GM06990 (cell line): ENCODE measurements at regions not wholly inside any gene's neighbourhood (a gene's known extent, or its start where the extent isn't known, plus 50 kb on each side); places are given as distances from the start of the nearest gene placed in this dataset.

Experiments used
- DNase-seq: peaks from one replicate; pipeline ENCODE4 v3.0.0-alpha.2; 2011; ENCODE audit not compliant: insufficient read length; ENCODE audit errors: extremely low read depth
- H3K27me3 ChIP-seq: replicated peaks from 2 replicates; pipeline ENCODE4 v1.6.0; 2011; ENCODE audit warnings: low read length; ENCODE audit not compliant: control insufficient read depth, insufficient read depth
- H3K36me3 ChIP-seq: 2 replicates; pipeline ENCODE4 v1.5.1; 2011; ENCODE audit warnings: low read length; ENCODE audit not compliant: control insufficient read depth, insufficient read depth
- H3K4me3 ChIP-seq: replicated peaks from 2 replicates; pipeline ENCODE4 v1.5.1; 2011; ENCODE audit warnings: low read depth, mild to moderate bottlenecking, control low read depth, low read length
- TF ChIP-seq, protein P1 (sequence below): IDR thresholded peaks from 2 replicates; pipeline ENCODE4 v1.5.1; 2011; ENCODE audit warnings: low read length, control low read depth, mild to moderate bottlenecking, inconsistent platforms; ENCODE audit not compliant: insufficient read depth, poor library complexity, severe bottlenecking

DNA sequence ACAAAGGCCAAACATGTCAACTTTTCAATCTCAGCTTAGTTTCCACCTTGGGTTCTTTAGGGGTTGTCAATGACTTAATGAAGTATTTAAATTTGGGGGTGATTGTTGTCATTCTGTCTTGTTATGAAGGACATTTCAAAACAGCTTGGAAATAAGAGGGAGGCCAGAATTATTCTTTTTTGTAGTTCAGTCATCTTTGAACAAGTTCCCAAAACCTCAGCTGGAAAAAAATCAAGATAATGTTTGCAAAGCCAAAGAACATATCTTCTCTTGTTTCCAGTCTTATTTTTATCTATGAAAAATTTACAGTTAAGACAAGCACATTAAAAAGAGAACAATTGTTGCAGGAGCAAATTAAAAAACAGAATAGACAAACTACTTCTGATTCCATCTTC is 612.8 kb downstream of the INSC start:
- DNase-seq: no peak
- Histone ChIP-seq H3K27me3 (no peaks in the 10 kb centered on the region), H3K4me3 (no peak overlapping the region), H3K36me3 (no peaks in the 10 kb centered on the region)
- TF ChIP-seq, protein P1, sequence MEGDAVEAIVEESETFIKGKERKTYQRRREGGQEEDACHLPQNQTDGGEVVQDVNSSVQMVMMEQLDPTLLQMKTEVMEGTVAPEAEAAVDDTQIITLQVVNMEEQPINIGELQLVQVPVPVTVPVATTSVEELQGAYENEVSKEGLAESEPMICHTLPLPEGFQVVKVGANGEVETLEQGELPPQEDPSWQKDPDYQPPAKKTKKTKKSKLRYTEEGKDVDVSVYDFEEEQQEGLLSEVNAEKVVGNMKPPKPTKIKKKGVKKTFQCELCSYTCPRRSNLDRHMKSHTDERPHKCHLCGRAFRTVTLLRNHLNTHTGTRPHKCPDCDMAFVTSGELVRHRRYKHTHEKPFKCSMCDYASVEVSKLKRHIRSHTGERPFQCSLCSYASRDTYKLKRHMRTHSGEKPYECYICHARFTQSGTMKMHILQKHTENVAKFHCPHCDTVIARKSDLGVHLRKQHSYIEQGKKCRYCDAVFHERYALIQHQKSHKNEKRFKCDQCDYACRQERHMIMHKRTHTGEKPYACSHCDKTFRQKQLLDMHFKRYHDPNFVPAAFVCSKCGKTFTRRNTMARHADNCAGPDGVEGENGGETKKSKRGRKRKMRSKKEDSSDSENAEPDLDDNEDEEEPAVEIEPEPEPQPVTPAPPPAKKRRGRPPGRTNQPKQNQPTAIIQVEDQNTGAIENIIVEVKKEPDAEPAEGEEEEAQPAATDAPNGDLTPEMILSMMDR: no peak

DNA sequence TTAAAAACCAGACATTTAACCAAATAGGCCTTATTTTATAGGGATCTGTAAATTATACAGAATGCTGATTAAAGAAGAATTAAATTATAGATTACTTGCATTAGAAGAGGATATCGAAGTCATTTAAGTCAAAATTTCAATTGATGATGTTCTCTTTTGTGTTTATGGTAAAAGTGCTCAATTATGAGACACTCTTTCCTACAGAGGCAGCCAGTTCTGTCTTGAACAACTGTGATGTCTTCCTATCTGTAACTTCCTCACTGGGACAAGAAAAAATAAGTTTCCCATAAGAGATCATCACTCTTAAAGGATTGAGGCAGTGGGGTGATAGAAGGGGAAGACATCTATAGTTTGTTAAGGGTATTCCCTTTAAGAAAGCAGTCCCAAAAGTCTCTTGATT is 613.5 kb downstream of the INSC start:
- TF ChIP-seq, protein P1: no peak
- no peak for DNase-seq
- no peaks in the 10 kb centered on the region for H3K27me3 ChIP-seq
- no peaks in the 10 kb centered on the region for H3K36me3 ChIP-seq
- no peak overlapping the region for H3K4me3 ChIP-seq

DNA sequence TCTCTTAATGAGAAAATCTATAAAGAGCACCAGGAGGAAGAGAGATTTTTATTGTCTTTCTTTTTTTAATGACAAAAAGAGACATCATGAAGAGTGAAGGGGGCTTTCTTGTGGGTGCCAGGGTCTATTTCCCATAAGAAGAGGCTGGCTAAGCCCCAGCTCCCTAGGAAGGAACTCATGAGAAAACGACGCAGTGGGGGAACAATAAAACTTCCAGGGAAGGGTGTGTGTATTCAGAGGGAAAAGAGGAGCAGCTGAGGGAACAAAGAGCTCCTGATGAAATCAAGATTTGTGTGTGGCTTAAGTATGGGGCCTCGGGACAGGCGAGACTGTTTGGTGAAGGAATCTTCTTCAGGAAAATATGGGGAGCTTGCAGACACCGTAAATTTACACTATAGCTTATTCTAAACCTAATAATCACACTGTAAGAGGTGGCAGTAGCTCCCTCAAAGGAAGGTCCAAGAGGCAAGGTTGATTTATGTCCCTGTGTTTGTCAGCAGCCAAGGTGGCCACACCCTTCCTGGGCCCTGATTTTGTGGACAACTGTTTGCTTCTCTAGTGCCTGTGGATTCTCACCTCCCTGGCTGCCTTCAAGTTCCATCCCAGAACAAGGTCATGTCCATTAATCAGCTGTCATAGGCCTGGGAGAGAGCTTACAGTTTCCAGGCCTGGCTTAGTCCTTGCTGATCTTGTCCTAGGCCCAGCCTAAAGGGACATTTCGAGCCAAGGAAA is 615.7 kb downstream of the INSC start:
- Histone ChIP-seq H3K36me3 (no peaks in the 10 kb centered on the region), H3K4me3 (no peak overlapping the region), H3K27me3 (no peaks in the 10 kb centered on the region)
- TF ChIP-seq, protein P1: no peak
- DNase-seq: no peak

DNA sequence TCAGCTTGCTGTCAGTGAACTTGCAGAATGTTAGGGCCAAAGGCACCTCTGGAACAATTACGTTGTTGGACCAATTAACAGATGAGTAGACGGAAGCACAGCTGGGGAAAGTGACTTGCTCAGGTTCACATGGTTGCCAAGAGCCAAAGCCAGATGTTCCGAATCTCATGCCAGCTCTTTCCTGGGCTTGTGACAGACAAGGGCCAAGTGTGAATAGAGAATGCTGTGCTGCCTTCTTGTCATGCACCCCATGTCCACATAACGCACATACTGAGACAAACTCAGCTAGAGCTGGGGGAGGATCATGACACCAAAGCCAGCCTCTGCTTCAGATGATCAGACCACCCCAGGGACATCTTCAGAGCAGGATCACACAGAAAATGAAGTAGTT is 616.3 kb downstream of the INSC start:
- TF ChIP-seq, protein P1: no peak
- Histone ChIP-seq H3K27me3 (no peaks in the 10 kb centered on the region), H3K4me3 (no peak overlapping the region), H3K36me3 (no peaks in the 10 kb centered on the region)
- no peak for DNase-seq

DNA sequence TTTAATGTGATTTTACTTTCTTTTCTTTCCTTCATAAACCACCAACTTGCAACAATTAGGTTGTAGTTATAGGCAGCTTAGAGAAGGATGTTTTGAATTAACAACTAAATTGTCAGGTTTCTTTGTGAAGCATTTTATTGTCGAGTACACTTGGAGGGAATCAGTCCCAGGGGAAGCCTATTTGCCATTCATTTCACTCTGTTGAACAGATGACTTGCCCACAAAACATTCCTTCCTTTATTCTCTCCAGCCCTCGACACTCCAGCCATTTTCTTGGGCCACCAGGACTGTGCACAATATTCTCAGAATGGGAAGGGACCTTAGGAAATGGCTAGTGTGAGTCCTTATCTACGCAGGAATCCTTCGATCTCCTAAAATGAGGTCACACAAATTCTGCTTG is 620.6 kb downstream of the SOX6 start:
- H3K36me3 ChIP-seq: no peaks in the 10 kb centered on the region
- DNase-seq: no peak
- H3K4me3 ChIP-seq: no peak overlapping the region
- TF ChIP-seq, protein P1: no peak
- no peaks in the 10 kb centered on the region; the same call in 1 of the 2 replicates for H3K27me3 ChIP-seq

DNA sequence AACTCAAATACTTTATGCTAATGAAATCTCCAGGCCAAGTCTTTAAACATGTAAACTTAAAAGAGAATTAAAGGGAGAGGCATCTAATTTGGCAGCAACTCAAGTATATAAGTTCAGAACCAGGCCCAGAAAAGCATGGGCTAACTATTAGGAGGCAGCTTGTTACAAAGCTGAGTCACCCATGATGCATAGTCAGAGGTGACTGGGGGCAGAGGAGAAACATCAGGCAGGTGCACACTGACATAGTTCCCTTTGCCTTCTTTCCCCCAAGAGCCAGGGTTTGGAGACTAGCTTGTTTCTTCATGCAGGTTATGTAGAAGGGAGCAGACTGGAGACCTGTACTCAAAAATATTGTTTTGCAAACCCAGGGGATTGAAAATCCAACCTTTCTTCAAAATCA is 619.0 kb downstream of the SOX6 start:
- Histone ChIP-seq H3K4me3 (no peak overlapping the region), H3K36me3 (no peaks in the 10 kb centered on the region), H3K27me3 (no peaks in the 10 kb centered on the region; the same call in 1 of the 2 replicates)
- TF ChIP-seq, protein P1: no peak
- DNase-seq: no peak
